SJCRH30 (cell line): ENCODE measurements at regions not wholly inside any gene's neighbourhood (a gene's known extent, or its start where the extent isn't known, plus 50 kb on each side); places are given as distances from the start of the nearest gene placed in this dataset.

ENCODE experiments used
- DNase-seq, 2 experiments: peaks; one replicate each; pipeline ENCODE4 v3.0.0-alpha.2; 2015 to 2020
- H3K27ac ChIP-seq: fragments of 250-450 bp; sonication (Bioruptor Pico); 2 replicates; pipeline ENCODE4 v1.5.1; 2020; ENCODE audit warnings: mild to moderate bottlenecking, moderate library complexity
- H3K27me3 ChIP-seq: fragments of 250-450 bp; sonication (Bioruptor Pico); 2 replicates; pipeline ENCODE4 v1.5.1; 2020; ENCODE audit warnings: mild to moderate bottlenecking, moderate library complexity
- H3K36me3 ChIP-seq: fragments of 250-450 bp; sonication (Bioruptor Pico); 2 replicates; pipeline ENCODE4 v1.5.1; 2020; ENCODE audit warnings: mild to moderate bottlenecking, moderate library complexity
- H3K4me1 ChIP-seq: fragments of 250-450 bp; sonication (Bioruptor Pico); 2 replicates; pipeline ENCODE4 v1.5.1; 2020; ENCODE audit warnings: mild to moderate bottlenecking, moderate library complexity
- H3K4me3 ChIP-seq: fragments of 250-450 bp; sonication (Bioruptor Pico); 2 replicates; pipeline ENCODE4 v1.5.1; 2020; ENCODE audit warnings: mild to moderate bottlenecking, moderate library complexity
- H3K9me3 ChIP-seq: fragments of 250-450 bp; sonication (Bioruptor Pico); replicated peaks from 2 replicates; pipeline ENCODE4 v1.5.1; 2020; ENCODE audit warnings: mild to moderate bottlenecking, moderate library complexity

DNA sequence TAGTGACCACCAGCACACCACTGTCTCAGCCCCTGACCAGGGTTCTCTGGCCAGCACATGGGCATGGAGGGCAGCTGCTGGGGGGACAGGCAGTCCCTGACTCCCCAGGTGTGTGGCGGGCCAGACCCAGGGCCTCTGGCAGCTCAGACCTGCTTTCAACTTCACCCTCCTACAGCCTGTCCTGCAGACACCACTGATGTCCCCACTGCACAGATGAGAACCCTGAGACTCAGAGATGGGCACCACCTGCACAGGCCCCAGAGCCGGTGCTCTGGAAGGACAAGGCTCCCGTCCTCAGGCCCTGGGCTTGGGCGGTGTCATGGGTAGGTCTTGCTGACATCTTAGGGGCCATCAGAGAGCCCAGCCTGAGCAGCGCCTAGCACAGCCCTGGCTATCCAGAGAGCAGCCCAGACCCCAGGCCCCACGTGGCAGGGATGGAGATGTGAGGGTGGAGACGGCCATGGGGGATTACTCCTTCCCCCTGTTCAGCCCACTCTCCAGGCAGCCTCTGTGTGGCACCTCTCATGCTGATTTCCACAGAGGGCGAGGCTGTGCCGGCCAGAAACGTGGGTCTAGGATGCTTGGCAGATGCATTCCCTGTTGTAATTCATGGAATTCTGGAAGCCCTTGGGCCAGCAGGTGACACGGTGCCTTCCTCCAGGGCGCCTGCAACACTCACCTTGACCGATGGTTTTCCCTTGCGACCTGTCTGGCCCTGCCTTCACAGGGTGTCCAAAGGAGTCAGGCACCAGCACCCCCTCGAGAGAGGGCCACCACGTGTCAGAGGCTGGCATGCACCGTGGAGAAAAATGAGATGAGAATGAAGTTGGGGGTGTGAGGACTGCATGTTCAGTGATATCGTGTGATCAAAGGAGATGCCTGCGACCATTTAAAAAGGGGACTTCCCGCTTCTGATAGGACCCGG lies 61.2 kb upstream of the GLI2 start:
- Histone ChIP-seq H3K4me1 (no peaks in the 10 kb centered on the region; the same call in 1 of the 2 replicates), H3K27me3 (no peaks in the 10 kb centered on the region), H3K36me3 (no peaks in the 10 kb centered on the region), H3K27ac (no peak overlapping the region), H3K4me3 (no peak overlapping the region), H3K9me3 (no peaks in the 10 kb centered on the region)
- DNase-seq: no peak

DNA sequence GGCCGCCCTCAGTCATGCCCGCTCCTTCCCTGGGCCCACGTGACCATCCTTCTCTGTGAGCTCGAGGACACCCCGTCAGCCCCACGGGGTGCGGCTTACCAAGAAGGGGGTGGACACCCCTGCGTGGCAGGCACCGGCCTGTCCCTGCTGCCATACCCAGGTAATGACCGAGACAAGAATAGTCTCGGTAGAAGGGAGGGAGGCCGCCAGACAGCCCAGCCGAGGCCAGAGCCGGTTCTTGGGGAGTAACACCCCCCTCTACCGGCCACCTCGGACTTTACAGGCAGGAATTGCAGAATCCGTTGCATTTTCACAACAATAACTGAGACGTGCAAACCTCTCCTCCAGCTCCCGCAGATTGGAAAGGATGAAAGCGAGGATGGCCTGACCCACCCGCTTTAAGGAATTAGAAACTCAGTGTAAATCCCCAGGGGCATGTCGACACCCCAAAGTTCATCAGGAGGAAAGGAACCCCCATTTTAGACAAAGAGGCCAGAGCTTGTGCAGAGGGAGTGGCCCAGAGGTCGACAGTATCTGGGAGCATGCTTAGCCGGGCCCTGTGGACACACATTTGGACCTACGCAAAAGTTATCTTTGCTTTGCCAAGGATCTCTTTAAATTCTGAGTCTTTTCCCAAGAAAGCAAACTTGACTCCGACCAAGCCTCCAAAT lies 60.1 kb upstream of the GLI2 start:
- peak; percentile 32 to 59 for DNase-seq
- H3K27me3 ChIP-seq: no peaks in the 10 kb centered on the region
- H3K4me1 ChIP-seq: no peaks in the 10 kb centered on the region
- H3K4me3 ChIP-seq: no peak overlapping the region
- no peaks in the 10 kb centered on the region for H3K36me3 ChIP-seq
- no peak overlapping the region for H3K27ac ChIP-seq
- no peaks in the 10 kb centered on the region for H3K9me3 ChIP-seq

- no peaks in the 10 kb centered on the region for H3K27me3 ChIP-seq
- H3K36me3 ChIP-seq: no peaks in the 10 kb centered on the region
- no peaks in the 10 kb centered on the region for H3K9me3 ChIP-seq
- H3K4me3 ChIP-seq: no peak overlapping the region
- no peak overlapping the region for H3K27ac ChIP-seq
- no peak for DNase-seq
- no peaks in the 10 kb centered on the region for H3K4me1 ChIP-seq
Measured at GRCh38 chr2:120677221-120677620, 58.4 kb upstream of the GLI2 start.

DNA sequence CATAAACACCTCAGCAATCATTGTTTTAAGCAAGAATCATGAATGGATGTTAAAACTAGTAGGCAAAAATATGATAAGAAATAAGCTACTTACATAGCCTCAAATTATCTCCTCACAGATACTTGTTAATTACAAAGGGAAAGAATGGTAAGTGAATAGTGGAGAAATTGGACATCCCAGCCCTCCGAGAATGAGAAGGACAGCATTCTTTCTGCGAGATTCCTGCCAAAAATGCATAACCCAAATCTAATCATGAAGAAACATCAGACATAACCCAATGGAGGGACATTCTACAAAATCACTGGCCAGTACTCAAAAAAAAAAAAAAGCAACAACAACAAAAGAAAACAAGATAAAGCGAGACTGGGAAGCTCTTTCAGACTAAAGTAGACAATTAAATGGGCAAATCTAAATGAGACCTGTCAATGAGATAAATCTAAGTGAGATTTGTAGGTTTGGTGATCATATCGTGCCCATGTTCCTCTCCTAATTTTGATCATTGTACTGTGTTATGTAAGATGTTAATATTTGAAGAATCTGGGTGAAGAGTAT lies 57.9 kb upstream of the GLI2 start:
- H3K4me1 ChIP-seq: peaks cover 3% of the 10 kb centered on the region; the same call in 1 of the 2 replicates
- no peak for DNase-seq
- H3K27ac ChIP-seq: no peak overlapping the region
- no peak overlapping the region for H3K4me3 ChIP-seq
- no peaks in the 10 kb centered on the region for H3K27me3 ChIP-seq
- H3K9me3 ChIP-seq: no peaks in the 10 kb centered on the region
- no peaks in the 10 kb centered on the region for H3K36me3 ChIP-seq

- no peaks in the 10 kb centered on the region for H3K9me3 ChIP-seq
- no peak for DNase-seq
- H3K27me3 ChIP-seq: no peaks in the 10 kb centered on the region
- H3K4me3 ChIP-seq: no peak overlapping the region
- H3K4me1 ChIP-seq: peaks cover 7% of the 10 kb centered on the region; the same call in 1 of the 2 replicates
- H3K36me3 ChIP-seq: no peaks in the 10 kb centered on the region
- H3K27ac ChIP-seq: no peak overlapping the region
Measured at GRCh38 chr2:120678251-120678650, 57.4 kb upstream of the GLI2 start.

- H3K4me1 ChIP-seq: peaks cover 11% of the 10 kb centered on the region; the same call in 1 of the 2 replicates
Measured at GRCh38 chr2:120678926-120679325, 56.7 kb upstream of the GLI2 start.

DNA sequence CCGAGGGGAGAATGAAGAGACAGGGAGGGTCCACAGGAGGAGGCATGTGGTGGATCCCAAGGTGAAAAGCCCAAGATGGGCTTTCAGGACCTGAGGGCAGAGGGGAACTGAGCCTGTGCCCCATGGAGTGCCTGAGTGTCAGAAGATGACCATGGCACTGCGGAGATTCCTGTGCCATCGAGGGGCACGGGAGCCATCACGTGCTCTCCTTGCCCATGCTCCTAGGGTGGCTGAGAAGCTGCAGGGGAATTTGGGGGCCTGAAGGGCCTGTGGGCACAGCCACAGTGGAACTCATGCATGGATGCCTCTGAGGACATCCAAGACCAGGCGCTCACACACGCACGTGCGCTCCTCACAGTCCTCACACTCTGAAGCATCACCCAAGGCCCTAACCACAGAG lies 56.1 kb upstream of the GLI2 start:
- no peak overlapping the region for H3K27ac ChIP-seq
- no peaks in the 10 kb centered on the region for H3K27me3 ChIP-seq
- no peak overlapping the region for H3K4me3 ChIP-seq
- no peaks in the 10 kb centered on the region for H3K36me3 ChIP-seq
- H3K4me1 ChIP-seq: peaks cover 11% of the 10 kb centered on the region; the same call in 1 of the 2 replicates
- H3K9me3 ChIP-seq: no peaks in the 10 kb centered on the region
- DNase-seq: no peak

More at GRCh38 chr2:120678926-120679325, 56.7 kb upstream of the GLI2 start:
- no peak for DNase-seq
- no peaks in the 10 kb centered on the region for H3K36me3 ChIP-seq
- H3K27me3 ChIP-seq: no peaks in the 10 kb centered on the region
- no peak overlapping the region for H3K27ac ChIP-seq
- no peak overlapping the region for H3K4me3 ChIP-seq
- H3K9me3 ChIP-seq: no peaks in the 10 kb centered on the region

GRCh38 chr2:120680136-120680761 lies 55.4 kb upstream of the GLI2 start:
- no peaks in the 10 kb centered on the region for H3K27me3 ChIP-seq
- no peak overlapping the region for H3K4me3 ChIP-seq
- peaks cover 11% of the 10 kb centered on the region; the same call in 1 of the 2 replicates for H3K4me1 ChIP-seq
- peak; percentile 74 to 93 for DNase-seq
- no peaks in the 10 kb centered on the region for H3K9me3 ChIP-seq
- no peaks in the 10 kb centered on the region for H3K36me3 ChIP-seq
- no peak overlapping the region for H3K27ac ChIP-seq

DNA sequence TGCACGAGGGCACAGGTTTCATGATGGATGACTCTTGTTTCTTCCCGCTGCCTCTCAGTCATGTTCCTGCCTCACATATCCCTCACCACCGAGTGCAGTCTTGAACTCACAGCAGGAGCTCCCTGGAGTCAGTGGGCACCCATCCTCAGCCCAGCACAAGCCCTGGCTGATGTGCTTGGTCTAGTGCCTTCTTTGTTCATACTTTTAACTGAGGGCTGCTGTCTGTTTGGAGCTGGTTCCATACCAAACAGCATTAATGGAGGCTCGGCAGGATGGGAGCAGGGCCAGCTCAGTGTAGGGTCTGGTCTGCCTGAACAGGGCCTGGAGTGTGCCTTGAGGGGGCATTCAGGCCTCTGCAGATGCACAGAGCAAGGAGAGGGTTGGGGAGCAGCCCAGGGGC lies 54.5 kb upstream of the GLI2 start:
- H3K9me3 ChIP-seq: no peaks in the 10 kb centered on the region
- no peaks in the 10 kb centered on the region for H3K36me3 ChIP-seq
- H3K4me3 ChIP-seq: no peak overlapping the region
- no peak overlapping the region for H3K27ac ChIP-seq
- H3K4me1 ChIP-seq: peaks cover 11% of the 10 kb centered on the region; the same call in 1 of the 2 replicates
- no peaks in the 10 kb centered on the region for H3K27me3 ChIP-seq
- no peak for DNase-seq

- no peaks in the 10 kb centered on the region for H3K9me3 ChIP-seq
- peaks cover 11% of the 10 kb centered on the region; the same call in 1 of the 2 replicates for H3K4me1 ChIP-seq
- DNase-seq: no peak
- H3K36me3 ChIP-seq: no peaks in the 10 kb centered on the region
- H3K27me3 ChIP-seq: no peaks in the 10 kb centered on the region
- no peak overlapping the region for H3K4me3 ChIP-seq
- H3K27ac ChIP-seq: no peak overlapping the region
Measured at GRCh38 chr2:120681696-120682288, 53.9 kb upstream of the GLI2 start.

DNA sequence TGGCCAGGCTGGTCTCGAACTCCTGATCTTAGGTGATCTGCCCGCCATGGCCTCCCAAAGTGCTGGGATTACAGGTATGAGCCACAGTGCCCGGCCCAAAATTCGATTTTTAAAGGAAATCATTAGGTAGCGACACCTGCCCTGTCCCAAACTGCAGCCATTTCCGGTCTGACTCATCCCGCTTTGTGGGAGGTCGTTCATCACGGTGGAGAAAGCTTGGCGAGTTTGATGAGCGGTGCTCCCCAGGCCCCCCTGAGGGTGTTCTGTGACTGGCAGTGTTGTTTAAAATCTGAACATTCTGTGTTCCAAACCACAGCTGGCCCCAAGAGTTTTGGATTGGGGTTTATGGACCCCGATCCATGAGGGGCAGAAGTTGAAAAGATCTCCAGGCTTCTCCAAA lies 53.0 kb upstream of the GLI2 start:
- no peaks in the 10 kb centered on the region for H3K27me3 ChIP-seq
- no peaks in the 10 kb centered on the region for H3K9me3 ChIP-seq
- peaks cover 11% of the 10 kb centered on the region; the same call in 1 of the 2 replicates for H3K4me1 ChIP-seq
- peak in 1 of 2 experiments; percentile 45 for DNase-seq
- H3K4me3 ChIP-seq: no peak overlapping the region
- H3K27ac ChIP-seq: no peak overlapping the region
- H3K36me3 ChIP-seq: no peaks in the 10 kb centered on the region

DNA sequence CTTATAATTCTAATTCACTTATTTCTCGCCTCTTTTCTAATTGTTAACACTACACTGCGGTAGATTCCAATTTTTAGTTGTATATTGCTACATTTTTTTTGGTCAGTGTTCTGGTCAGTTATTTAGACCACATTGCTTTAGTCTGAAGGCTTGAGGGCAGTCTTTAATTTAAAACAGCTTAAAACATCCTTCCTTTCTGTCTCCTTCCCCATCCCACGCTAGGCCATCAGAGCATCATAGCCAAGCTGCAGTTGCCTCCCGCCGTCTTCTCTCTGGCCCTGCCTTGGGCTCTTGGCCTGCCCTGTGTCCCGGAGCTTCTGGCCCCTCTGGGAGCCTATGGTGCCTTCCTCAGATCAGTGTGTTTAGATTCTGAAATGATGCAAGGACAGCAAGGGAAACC lies 52.6 kb upstream of the GLI2 start:
- Histone ChIP-seq H3K27me3 (no peaks in the 10 kb centered on the region), H3K9me3 (no peaks in the 10 kb centered on the region), H3K4me1 (peaks cover 11% of the 10 kb centered on the region; the same call in 1 of the 2 replicates), H3K27ac (no peak overlapping the region), H3K36me3 (no peaks in the 10 kb centered on the region), H3K4me3 (no peak overlapping the region)
- DNase-seq: no peak

DNA sequence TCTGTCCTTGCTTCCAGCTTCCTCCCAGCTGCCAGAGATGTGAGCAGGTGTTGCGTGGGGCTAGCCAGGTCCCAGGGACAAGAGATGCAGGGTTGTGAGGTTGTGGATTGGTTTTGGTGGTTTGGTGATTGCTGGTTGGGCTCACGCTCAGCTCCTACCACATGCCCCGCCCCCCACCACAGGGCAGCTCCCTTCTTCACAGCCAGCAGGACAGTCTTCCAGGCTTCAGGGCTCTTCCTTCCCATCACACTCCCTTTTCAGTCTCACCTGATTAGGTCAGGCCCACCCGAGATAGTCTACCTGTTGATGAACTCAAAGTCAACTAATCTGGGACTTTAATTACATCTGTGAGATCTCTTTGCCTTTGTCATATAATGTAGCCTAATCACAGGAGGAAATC lies 52.0 kb upstream of the GLI2 start:
- Histone ChIP-seq H3K4me1 (peaks cover 11% of the 10 kb centered on the region; the same call in 1 of the 2 replicates), H3K27me3 (no peaks in the 10 kb centered on the region), H3K9me3 (no peaks in the 10 kb centered on the region; the same call in 1 of the 2 replicates), H3K4me3 (no peak overlapping the region), H3K27ac (no peak overlapping the region), H3K36me3 (no peaks in the 10 kb centered on the region)
- DNase-seq: peak; percentile 25 to 40
